ENCODE measurements at regions not wholly inside any gene's neighbourhood (a gene's known extent, or its start where the extent isn't known, plus 50 kb on each side); places are given as distances from the start of the nearest gene placed in this dataset.

- no peak overlapping the region for H3K27ac Mint-ChIP-seq
- no peaks in the 10 kb centered on the region for H3K9me3 Mint-ChIP-seq
- H3K4me3 Mint-ChIP-seq = no peak overlapping the region
- no peak for DNase-seq
- CTCF ChIA-PET = no interaction called here
- H3K36me3 Mint-ChIP-seq = no peaks in the 10 kb centered on the region
- H3K4me1 Mint-ChIP-seq = no peaks in the 10 kb centered on the region
- peaks cover 39% of the 10 kb centered on the region for H3K27me3 Mint-ChIP-seq
Measured at GRCh38 chr20:57849121-57849520, 139.3 kb upstream of the PMEPA1 start.

- no peak overlapping the region for H3K4me3 Mint-ChIP-seq
- no peaks in the 10 kb centered on the region for H3K4me1 Mint-ChIP-seq
- CTCF ChIA-PET = no interaction called here
- no peaks in the 10 kb centered on the region for H3K36me3 Mint-ChIP-seq
- H3K27me3 Mint-ChIP-seq = peaks cover 42% of the 10 kb centered on the region
- no peaks in the 10 kb centered on the region for H3K9me3 Mint-ChIP-seq
- DNase-seq = no peak
- no peak overlapping the region for H3K27ac Mint-ChIP-seq
Measured at GRCh38 chr20:57848282-57848681, 138.5 kb upstream of the PMEPA1 start.

- no peak overlapping the region for H3K4me3 Mint-ChIP-seq
- H3K27me3 Mint-ChIP-seq = peaks cover 42% of the 10 kb centered on the region
- no peaks in the 10 kb centered on the region for H3K9me3 Mint-ChIP-seq
- no peak overlapping the region for H3K27ac Mint-ChIP-seq
- DNase-seq = no peak
- no peaks in the 10 kb centered on the region for H3K4me1 Mint-ChIP-seq
- H3K36me3 Mint-ChIP-seq = no peaks in the 10 kb centered on the region
- CTCF ChIA-PET = no interaction called here
Measured at GRCh38 chr20:57847104-57847503, 137.3 kb upstream of the PMEPA1 start.

- no peak overlapping the region for H3K4me3 Mint-ChIP-seq
- H3K27me3 Mint-ChIP-seq = peaks cover 41% of the 10 kb centered on the region
- H3K36me3 Mint-ChIP-seq = no peaks in the 10 kb centered on the region
- H3K9me3 Mint-ChIP-seq = no peaks in the 10 kb centered on the region
- DNase-seq = no peak
- CTCF ChIA-PET = no interaction called here
- H3K27ac Mint-ChIP-seq = no peak overlapping the region
- no peaks in the 10 kb centered on the region for H3K4me1 Mint-ChIP-seq
Measured at GRCh38 chr20:57844626-57845596, 135.1 kb upstream of the PMEPA1 start.

- H3K27ac Mint-ChIP-seq = no peak overlapping the region
- no peak overlapping the region for H3K4me3 Mint-ChIP-seq
- no peak for DNase-seq
- H3K27me3 Mint-ChIP-seq = peaks cover 34% of the 10 kb centered on the region
- CTCF ChIA-PET = no interaction called here
- no peaks in the 10 kb centered on the region for H3K4me1 Mint-ChIP-seq
- H3K36me3 Mint-ChIP-seq = no peaks in the 10 kb centered on the region
- no peaks in the 10 kb centered on the region for H3K9me3 Mint-ChIP-seq
Measured at GRCh38 chr20:57843941-57844625, 134.3 kb upstream of the PMEPA1 start.

GRCh38 chr20:57842720-57843119 lies 132.9 kb upstream of the PMEPA1 start:
- Mint-ChIP-seq H3K36me3 (no peaks in the 10 kb centered on the region), H3K4me1 (no peaks in the 10 kb centered on the region), H3K27me3 (peaks cover 29% of the 10 kb centered on the region), H3K9me3 (no peaks in the 10 kb centered on the region), H3K27ac (no peak overlapping the region), H3K4me3 (no peak overlapping the region)
- DNase-seq = no peak
- CTCF ChIA-PET = no interaction called here

GRCh38 chr20:57841297-57841866 lies 131.6 kb upstream of the PMEPA1 start:
- H3K9me3 Mint-ChIP-seq = no peaks in the 10 kb centered on the region
- CTCF ChIA-PET = no interaction called here
- peaks cover 20% of the 10 kb centered on the region for H3K27me3 Mint-ChIP-seq
- no peaks in the 10 kb centered on the region for H3K4me1 Mint-ChIP-seq
- H3K27ac Mint-ChIP-seq = no peak overlapping the region
- no peak overlapping the region for H3K4me3 Mint-ChIP-seq
- H3K36me3 Mint-ChIP-seq = no peaks in the 10 kb centered on the region
- DNase-seq = no peak

GRCh38 chr20:57840504-57841296 lies 130.9 kb upstream of the PMEPA1 start:
- Mint-ChIP-seq H3K27ac (no peak overlapping the region), H3K27me3 (peaks cover 19% of the 10 kb centered on the region), H3K4me3 (no peak overlapping the region), H3K36me3 (no peaks in the 10 kb centered on the region), H3K4me1 (no peaks in the 10 kb centered on the region), H3K9me3 (no peaks in the 10 kb centered on the region)
- no peak for DNase-seq
- CTCF ChIA-PET = no interaction called here

- Mint-ChIP-seq H3K27ac (no peak overlapping the region), H3K4me3 (no peak overlapping the region), H3K27me3 (peaks cover 13% of the 10 kb centered on the region), H3K9me3 (no peaks in the 10 kb centered on the region), H3K36me3 (no peaks in the 10 kb centered on the region), H3K4me1 (no peaks in the 10 kb centered on the region)
- DNase-seq = no peak
- CTCF ChIA-PET = no interaction called here
Measured at GRCh38 chr20:57840066-57840465, 130.3 kb upstream of the PMEPA1 start.

GRCh38 chr20:57838670-57839151 lies 128.9 kb upstream of the PMEPA1 start:
- H3K27ac Mint-ChIP-seq = no peak overlapping the region
- no peaks in the 10 kb centered on the region for H3K4me1 Mint-ChIP-seq
- no peak for DNase-seq
- H3K4me3 Mint-ChIP-seq = no peak overlapping the region
- H3K27me3 Mint-ChIP-seq = peaks cover 4% of the 10 kb centered on the region
- CTCF ChIA-PET = no interaction called here
- no peaks in the 10 kb centered on the region for H3K36me3 Mint-ChIP-seq
- H3K9me3 Mint-ChIP-seq = no peaks in the 10 kb centered on the region

GRCh38 chr20:57837208-57838035 lies 127.6 kb upstream of the PMEPA1 start:
- H3K27me3 Mint-ChIP-seq = peaks cover 4% of the 10 kb centered on the region
- H3K27ac Mint-ChIP-seq = no peak overlapping the region
- H3K4me1 Mint-ChIP-seq = no peaks in the 10 kb centered on the region
- no peak overlapping the region for H3K4me3 Mint-ChIP-seq
- no peaks in the 10 kb centered on the region for H3K9me3 Mint-ChIP-seq
- CTCF ChIA-PET = no interaction called here
- H3K36me3 Mint-ChIP-seq = no peaks in the 10 kb centered on the region
- DNase-seq = no peak

- no peak overlapping the region for H3K4me3 Mint-ChIP-seq
- H3K27ac Mint-ChIP-seq = no peak overlapping the region
- no peaks in the 10 kb centered on the region for H3K36me3 Mint-ChIP-seq
- CTCF ChIA-PET = no interaction called here
- no peaks in the 10 kb centered on the region for H3K4me1 Mint-ChIP-seq
- H3K27me3 Mint-ChIP-seq = peaks cover 4% of the 10 kb centered on the region
- no peak for DNase-seq
- H3K9me3 Mint-ChIP-seq = no peaks in the 10 kb centered on the region
Measured at GRCh38 chr20:57835588-57836455, 126.0 kb upstream of the PMEPA1 start.

- H3K36me3 Mint-ChIP-seq = no peaks in the 10 kb centered on the region
- peaks cover 4% of the 10 kb centered on the region for H3K27me3 Mint-ChIP-seq
- no peaks in the 10 kb centered on the region for H3K9me3 Mint-ChIP-seq
- no peak overlapping the region for H3K4me3 Mint-ChIP-seq
- DNase-seq = no peak
- H3K4me1 Mint-ChIP-seq = no peaks in the 10 kb centered on the region
- no peak overlapping the region for H3K27ac Mint-ChIP-seq
- CTCF ChIA-PET = no interaction called here
Measured at GRCh38 chr20:57835074-57835452, 125.2 kb upstream of the PMEPA1 start.
